ENCODE measurements at regions not wholly inside any gene's neighbourhood (a gene's known extent, or its start where the extent isn't known, plus 50 kb on each side); places are given as distances from the start of the nearest gene placed in this dataset.
"Not testable (repeated sequence)": the region's sequence is repeated elsewhere in the genome, so short reads cannot be mapped to it uniquely, and the experiment has no call there.

GRCh38 chr13:44129418-44129817 is 244.2 kb upstream of the SERP2 start:
- no peak for DNase-seq

GRCh38 chr13:44131069-44131614 is 242.5 kb upstream of the SERP2 start:
- no peak for DNase-seq

- DNase-seq = no peak
Measured at GRCh38 chr13:44132710-44133109, 240.9 kb upstream of the SERP2 start.

- no peak for DNase-seq
Measured at GRCh38 chr13:44133626-44134025, 240.0 kb upstream of the SERP2 start.

- no peak for DNase-seq
Measured at GRCh38 chr13:44135566-44135965, 238.1 kb upstream of the SERP2 start.

- no peak for DNase-seq
Measured at GRCh38 chr13:44136696-44137268, 236.8 kb upstream of the SERP2 start.

- no peak for DNase-seq
Measured at GRCh38 chr13:44137466-44137865, 236.2 kb upstream of the SERP2 start.

- no peak for DNase-seq
Measured at GRCh38 chr13:44140146-44140545, 233.5 kb upstream of the SERP2 start.

GRCh38 chr13:44140888-44141724 is 232.5 kb upstream of the SERP2 start:
- DNase-seq = peak; percentile 24

- peak; percentile 95 for DNase-seq
Measured at GRCh38 chr13:44141725-44142539, 231.7 kb upstream of the SERP2 start.

GRCh38 chr13:44142540-44142867 is 231.1 kb upstream of the SERP2 start:
- no peak for DNase-seq

GRCh38 chr13:44142941-44143665 is 230.5 kb upstream of the SERP2 start:
- no peak for DNase-seq

- no peak for DNase-seq
Measured at GRCh38 chr13:44146138-44146537, 227.5 kb upstream of the SERP2 start.

GRCh38 chr13:44147233-44147632 is 226.4 kb upstream of the SERP2 start:
- no peak for DNase-seq

- DNase-seq = no peak
Measured at GRCh38 chr13:44147648-44148047, 226.0 kb upstream of the SERP2 start.

GRCh38 chr13:44148159-44148914 is 225.3 kb upstream of the SERP2 start:
- DNase-seq = no peak

GRCh38 chr13:44149231-44149630 is 224.4 kb upstream of the SERP2 start:
- not testable (repeated sequence) for DNase-seq

GRCh38 chr13:44149821-44150220 is 223.8 kb upstream of the SERP2 start:
- DNase-seq = no peak

- DNase-seq = no peak
Measured at GRCh38 chr13:44151474-44151873, 222.2 kb upstream of the SERP2 start.

- DNase-seq = no peak
Measured at GRCh38 chr13:44153496-44153895, 220.1 kb upstream of the SERP2 start.

GRCh38 chr13:44155422-44156293 is 218.0 kb upstream of the SERP2 start:
- DNase-seq = no peak

Measured in CD4-positive, alpha-beta T cell treated with Interleukin-12 subunit alpha and Interleukin-12 subunit beta, for 1 hour (primary cell).